ENCODE measurements at regions not wholly inside any gene's neighbourhood (a gene's known extent, or its start where the extent isn't known, plus 50 kb on each side); places are given as distances from the start of the nearest gene placed in this dataset.
A peak's percentile ranks its signal among the peaks of the same experiment; 100 is the strongest.

GRCh38 chr6:147099974-147100373, 104.2 kb upstream of the STXBP5 start:
- peak overlapping the region; percentile 8; the same call in 1 of the 2 replicates for H3K27ac ChIP-seq (ENCODE audit: low read length)
- intact Hi-C loops (cut with micrococcal nuclease; ENCODE audit: unreplicated experiment) (no loop called here), in situ Hi-C loops (cut with HindIII; ENCODE audit: low pct_unique_long_range_greater_than_20kb, low sequenced_read_pairs) (no loop called here)
- ChIA-PET POLR2A (interaction anchor here (0.5 kb wide), 1 partner anchor 49 kb away, joined by 4 read pairs; no protein-coding TSS in a partner anchor), CTCF (no interaction called here)
- BruUV-seq (replicated peaks), result no TSS peak
- H3K9me3 ChIP-seq (ENCODE audit: control insufficient read depth, insufficient read depth, low read depth, low read length), result no peaks in the 10 kb centered on the region
- H3K4me1 ChIP-seq (ENCODE audit: control insufficient read depth, insufficient read depth, low read length), result peaks cover 7% of the 10 kb centered on the region; the same call in 1 of the 2 replicates
- no peaks in the 10 kb centered on the region for H3K36me3 ChIP-seq (ENCODE audit: control insufficient read depth, insufficient read depth, low read length)
- ATAC-seq, result peak; percentile 91
- H3K4me3 ChIP-seq (ENCODE audit: low read depth in 2 of 2, low read length in 2 of 2), result no peak overlapping the region
- H3K27me3 ChIP-seq (ENCODE audit: control insufficient read depth, insufficient read depth, low read length), result no peaks in the 10 kb centered on the region
- TF ChIP-seq, protein P1, sequence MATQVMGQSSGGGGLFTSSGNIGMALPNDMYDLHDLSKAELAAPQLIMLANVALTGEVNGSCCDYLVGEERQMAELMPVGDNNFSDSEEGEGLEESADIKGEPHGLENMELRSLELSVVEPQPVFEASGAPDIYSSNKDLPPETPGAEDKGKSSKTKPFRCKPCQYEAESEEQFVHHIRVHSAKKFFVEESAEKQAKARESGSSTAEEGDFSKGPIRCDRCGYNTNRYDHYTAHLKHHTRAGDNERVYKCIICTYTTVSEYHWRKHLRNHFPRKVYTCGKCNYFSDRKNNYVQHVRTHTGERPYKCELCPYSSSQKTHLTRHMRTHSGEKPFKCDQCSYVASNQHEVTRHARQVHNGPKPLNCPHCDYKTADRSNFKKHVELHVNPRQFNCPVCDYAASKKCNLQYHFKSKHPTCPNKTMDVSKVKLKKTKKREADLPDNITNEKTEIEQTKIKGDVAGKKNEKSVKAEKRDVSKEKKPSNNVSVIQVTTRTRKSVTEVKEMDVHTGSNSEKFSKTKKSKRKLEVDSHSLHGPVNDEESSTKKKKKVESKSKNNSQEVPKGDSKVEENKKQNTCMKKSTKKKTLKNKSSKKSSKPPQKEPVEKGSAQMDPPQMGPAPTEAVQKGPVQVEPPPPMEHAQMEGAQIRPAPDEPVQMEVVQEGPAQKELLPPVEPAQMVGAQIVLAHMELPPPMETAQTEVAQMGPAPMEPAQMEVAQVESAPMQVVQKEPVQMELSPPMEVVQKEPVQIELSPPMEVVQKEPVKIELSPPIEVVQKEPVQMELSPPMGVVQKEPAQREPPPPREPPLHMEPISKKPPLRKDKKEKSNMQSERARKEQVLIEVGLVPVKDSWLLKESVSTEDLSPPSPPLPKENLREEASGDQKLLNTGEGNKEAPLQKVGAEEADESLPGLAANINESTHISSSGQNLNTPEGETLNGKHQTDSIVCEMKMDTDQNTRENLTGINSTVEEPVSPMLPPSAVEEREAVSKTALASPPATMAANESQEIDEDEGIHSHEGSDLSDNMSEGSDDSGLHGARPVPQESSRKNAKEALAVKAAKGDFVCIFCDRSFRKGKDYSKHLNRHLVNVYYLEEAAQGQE (IDR thresholded peaks at IDR 0.05; ENCODE audit: insufficient read depth in 1 of 2, low read depth in 2 of 2, low read length in 1 of 2), result no peak
- TF ChIP-seq SIN3A (IDR thresholded peaks at IDR 0.05; ENCODE audit: borderline replicate concordance, insufficient read depth, low read depth, low read length) (no peak), TCF7L2 (IDR thresholded peaks at IDR 0.05; ENCODE audit: low read depth, low read length) (no peak), POLR2AphosphoS5 (IDR thresholded peaks at IDR 0.05; ENCODE audit: low read depth, low read length) (no peak)
- TF ChIP-seq, protein P2, sequence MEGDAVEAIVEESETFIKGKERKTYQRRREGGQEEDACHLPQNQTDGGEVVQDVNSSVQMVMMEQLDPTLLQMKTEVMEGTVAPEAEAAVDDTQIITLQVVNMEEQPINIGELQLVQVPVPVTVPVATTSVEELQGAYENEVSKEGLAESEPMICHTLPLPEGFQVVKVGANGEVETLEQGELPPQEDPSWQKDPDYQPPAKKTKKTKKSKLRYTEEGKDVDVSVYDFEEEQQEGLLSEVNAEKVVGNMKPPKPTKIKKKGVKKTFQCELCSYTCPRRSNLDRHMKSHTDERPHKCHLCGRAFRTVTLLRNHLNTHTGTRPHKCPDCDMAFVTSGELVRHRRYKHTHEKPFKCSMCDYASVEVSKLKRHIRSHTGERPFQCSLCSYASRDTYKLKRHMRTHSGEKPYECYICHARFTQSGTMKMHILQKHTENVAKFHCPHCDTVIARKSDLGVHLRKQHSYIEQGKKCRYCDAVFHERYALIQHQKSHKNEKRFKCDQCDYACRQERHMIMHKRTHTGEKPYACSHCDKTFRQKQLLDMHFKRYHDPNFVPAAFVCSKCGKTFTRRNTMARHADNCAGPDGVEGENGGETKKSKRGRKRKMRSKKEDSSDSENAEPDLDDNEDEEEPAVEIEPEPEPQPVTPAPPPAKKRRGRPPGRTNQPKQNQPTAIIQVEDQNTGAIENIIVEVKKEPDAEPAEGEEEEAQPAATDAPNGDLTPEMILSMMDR (IDR thresholded peaks at IDR 0.05), result no peak
- no peak for DNase-seq (ENCODE audit: low read depth, low spot score)

- no peak for DNase-seq (ENCODE audit: low read depth, low spot score)
- in situ Hi-C loops (cut with HindIII; ENCODE audit: low pct_unique_long_range_greater_than_20kb, low sequenced_read_pairs), result no loop called here
- TF ChIP-seq TCF7L2 (IDR thresholded peaks at IDR 0.05; ENCODE audit: low read depth, low read length), result no peak
- TF ChIP-seq POLR2AphosphoS5 (IDR thresholded peaks at IDR 0.05; ENCODE audit: low read depth, low read length), result no peak
- no peak overlapping the region for H3K4me3 ChIP-seq (ENCODE audit: low read depth in 2 of 2, low read length in 2 of 2)
- intact Hi-C loops (cut with micrococcal nuclease; ENCODE audit: unreplicated experiment), result no loop called here
- BruUV-seq (replicated peaks), result no TSS peak
- CTCF ChIA-PET, result no interaction called here
- peaks cover 19% of the 10 kb centered on the region for H3K4me1 ChIP-seq (ENCODE audit: control insufficient read depth, insufficient read depth, low read length)
- POLR2A ChIA-PET, result no interaction called here
- no peaks in the 10 kb centered on the region for H3K27me3 ChIP-seq (ENCODE audit: control insufficient read depth, insufficient read depth, low read length)
- ATAC-seq, result no peak
- no peak overlapping the region for H3K27ac ChIP-seq (ENCODE audit: low read length)
- no peaks in the 10 kb centered on the region for H3K36me3 ChIP-seq (ENCODE audit: control insufficient read depth, insufficient read depth, low read length)
- no peaks in the 10 kb centered on the region for H3K9me3 ChIP-seq (ENCODE audit: control insufficient read depth, insufficient read depth, low read depth, low read length)
Observed at GRCh38 chr6:147103007-147103406, 101.2 kb upstream of the STXBP5 start.

DNA sequence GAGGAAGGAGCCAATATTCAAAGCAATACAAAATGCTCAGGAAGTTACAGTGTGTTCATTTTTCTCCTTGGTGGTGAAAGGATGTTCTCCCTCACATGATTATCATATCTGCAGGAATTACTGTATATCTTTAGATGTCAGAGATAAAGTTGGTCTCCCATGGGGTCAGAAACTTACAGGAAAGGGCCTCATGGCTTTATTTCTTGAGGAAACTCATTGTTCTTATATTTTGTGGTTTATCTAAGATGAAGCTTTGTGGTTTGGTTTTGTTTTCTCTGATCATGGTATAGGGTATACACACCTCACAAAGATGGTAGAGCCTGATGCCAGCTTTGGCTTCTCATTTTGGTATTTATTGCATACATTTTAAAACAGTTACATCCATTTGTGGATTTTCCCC, 100.5 kb upstream of the STXBP5 start:
- CTCF ChIA-PET, result no interaction called here
- H3K4me3 ChIP-seq (ENCODE audit: low read depth in 2 of 2, low read length in 2 of 2), result no peak overlapping the region
- ATAC-seq, result no peak
- no peaks in the 10 kb centered on the region for H3K9me3 ChIP-seq (ENCODE audit: control insufficient read depth, insufficient read depth, low read depth, low read length)
- in situ Hi-C loops (cut with HindIII; ENCODE audit: low pct_unique_long_range_greater_than_20kb, low sequenced_read_pairs) (no loop called here), intact Hi-C loops (cut with micrococcal nuclease; ENCODE audit: unreplicated experiment) (no loop called here)
- POLR2A ChIA-PET, result no interaction called here
- no TSS peak for BruUV-seq (replicated peaks)
- H3K36me3 ChIP-seq (ENCODE audit: control insufficient read depth, insufficient read depth, low read length), result no peaks in the 10 kb centered on the region
- no peak for DNase-seq (ENCODE audit: low read depth, low spot score)
- TF ChIP-seq, protein P2 (IDR thresholded peaks at IDR 0.05), result no peak
- no peak for TF ChIP-seq POLR2AphosphoS5 (IDR thresholded peaks at IDR 0.05; ENCODE audit: low read depth, low read length)
- TF ChIP-seq, protein P1 (IDR thresholded peaks at IDR 0.05; ENCODE audit: insufficient read depth in 1 of 2, low read depth in 2 of 2, low read length in 1 of 2), result no peak
- peaks cover 19% of the 10 kb centered on the region for H3K4me1 ChIP-seq (ENCODE audit: control insufficient read depth, insufficient read depth, low read length)
- H3K27me3 ChIP-seq (ENCODE audit: control insufficient read depth, insufficient read depth, low read length), result no peaks in the 10 kb centered on the region
- H3K27ac ChIP-seq (ENCODE audit: low read length), result no peak overlapping the region
